IMR-90 (cell line): ENCODE measurements at regions not wholly inside any gene's neighbourhood (a gene's known extent, or its start where the extent isn't known, plus 50 kb on each side); places are given as distances from the start of the nearest gene placed in this dataset.

Experiments used
- ATAC-seq: fragments of 200-7000 bp; cut with Tn5 transposase; 2 replicates; pipeline ENCODE4 v1.9.1; 2020; ENCODE audit warnings: low read depth, mild to moderate bottlenecking, moderate library complexity
- BruUV-seq: library from RNA; stranded (reverse); fragments of 400-500 nt; replicated peaks from 2 replicates; lab custom pipeline; 2021; lab: Mats Ljungman, UMichigan
- CTCF ChIA-PET: fragments of 300-600 bp; formaldehyde crosslinking; extraction: SDS; loops from one replicate; lab custom pipeline; 2021; ENCODE audit warnings: antibody characterized with exemption; lab: Yijun Ruan, JAX
- POLR2A ChIA-PET: fragments of 300-600 bp; sonication (Branson Sonifier 250); formaldehyde crosslinking; loops from one replicate; lab custom pipeline; 2022; ENCODE audit warnings: antibody characterized with exemption; ENCODE audit not compliant: unreplicated experiment; lab: Charles Lee
- DNase-seq: peaks from one replicate; pipeline ENCODE4 v3.0.0; 2013
- H2AFZ ChIP-seq: replicated peaks from 2 replicates; pipeline ENCODE3; 2013; ENCODE audit warnings: low read length, mild to moderate bottlenecking; ENCODE audit not compliant: poor library complexity
- H2AK5ac ChIP-seq: 2 replicates; pipeline ENCODE4 v1.6.1; 2013; ENCODE audit warnings: low read depth, low read length, inconsistent platforms
- H2AK9ac ChIP-seq: replicated peaks from 2 replicates; pipeline ENCODE3; 2013; ENCODE audit warnings: mild to moderate bottlenecking, low read depth, low read length, moderate library complexity; ENCODE audit not compliant: poor library complexity
- H2BK120ac ChIP-seq: 2 replicates; pipeline ENCODE4 v1.6.1; 2013; ENCODE audit warnings: low read depth, low read length, inconsistent platforms
- H2BK15ac ChIP-seq: 3 replicates; pipeline ENCODE4 v1.6.1; 2013; ENCODE audit warnings: low read depth, low read length, inconsistent platforms
- H2BK20ac ChIP-seq: 2 replicates; pipeline ENCODE4 v1.6.1; 2013; ENCODE audit warnings: low read depth, mild to moderate bottlenecking, inconsistent platforms, low read length, moderate library complexity
- H2BK5ac ChIP-seq: 2 replicates; pipeline ENCODE4 v1.6.1; 2013; ENCODE audit warnings: mild to moderate bottlenecking, low read depth, low read length, inconsistent platforms; ENCODE audit not compliant: poor library complexity, severe bottlenecking
- H3K14ac ChIP-seq: replicated peaks from 2 replicates; pipeline ENCODE4 v1.6.1; 2013; ENCODE audit warnings: low read depth, low read length, inconsistent platforms
- H3K18ac ChIP-seq: 2 replicates; pipeline ENCODE4 v1.6.1; 2013; ENCODE audit warnings: low read depth, low read length, control low read depth
- H3K23ac ChIP-seq: 2 replicates; pipeline ENCODE4 v1.6.1; 2013; ENCODE audit warnings: low read depth, low read length, inconsistent platforms
- H3K27ac ChIP-seq: 2 replicates; pipeline ENCODE4 v1.5.1; 2013; ENCODE audit warnings: mild to moderate bottlenecking, control low read depth, low read length; ENCODE audit not compliant: insufficient read depth
- H3K27me3 ChIP-seq: 2 replicates; pipeline ENCODE4 v1.6.1; 2013; ENCODE audit warnings: low read length; ENCODE audit not compliant: control insufficient read depth, insufficient read depth
- H3K36me3 ChIP-seq: 2 replicates; pipeline ENCODE4 v1.6.1; 2013; ENCODE audit warnings: low read length, mixed read lengths; ENCODE audit not compliant: control insufficient read depth, insufficient read depth
- H3K4ac ChIP-seq: 2 replicates; pipeline ENCODE4 v1.6.1; 2013; ENCODE audit warnings: low read depth, low read length, inconsistent platforms
- H3K4me1 ChIP-seq: 2 replicates; pipeline ENCODE4 v1.6.1; 2013; ENCODE audit warnings: low read length, mixed read lengths; ENCODE audit not compliant: control insufficient read depth, insufficient read depth
- H3K4me2 ChIP-seq: 2 replicates; pipeline ENCODE4 v1.6.1; 2013; ENCODE audit warnings: low read depth, mild to moderate bottlenecking, control low read depth, low read length, moderate library complexity
- H3K4me3 ChIP-seq: 2 replicates; pipeline ENCODE4 v1.5.1; 2013; ENCODE audit warnings: low read depth, mild to moderate bottlenecking, control low read depth, low read length, moderate library complexity; ENCODE audit not compliant: insufficient read depth
- H3K56ac ChIP-seq: 2 replicates; pipeline ENCODE4 v1.6.1; 2013; ENCODE audit warnings: low read length, inconsistent platforms; ENCODE audit not compliant: insufficient read depth; ENCODE audit errors: extremely low read depth
- H3K79me1 ChIP-seq, 2 experiments: 2 replicates each; pipeline ENCODE4 v1.6.1; 2013; ENCODE audit warnings: low read length in 2 of 2, inconsistent platforms in 1 of 2, low read depth in 1 of 2
- H3K9ac ChIP-seq: 2 replicates; pipeline ENCODE4 v1.6.1; 2013; ENCODE audit warnings: low read depth, low read length, control low read depth
- H3K9me1 ChIP-seq: 2 replicates; pipeline ENCODE4 v1.6.1; 2013; ENCODE audit warnings: low read length, inconsistent platforms; ENCODE audit not compliant: insufficient read depth
- H3K9me3 ChIP-seq: 2 replicates; pipeline ENCODE4 v1.6.1; 2013; ENCODE audit warnings: low read length; ENCODE audit not compliant: control insufficient read depth, insufficient read depth
- H4K20me1 ChIP-seq: 2 replicates; pipeline ENCODE4 v1.6.1; 2013; ENCODE audit warnings: low read length, inconsistent platforms; ENCODE audit not compliant: insufficient read depth
- H4K5ac ChIP-seq: 2 replicates; pipeline ENCODE4 v1.6.1; 2013; ENCODE audit warnings: mild to moderate bottlenecking, low read depth, low read length, control low read depth
- H4K8ac ChIP-seq, 2 experiments: 2 replicates each; pipeline ENCODE4 v1.6.1; 2013; ENCODE audit warnings: low read depth in 2 of 2, low read length in 2 of 2, control low read depth in 1 of 2, inconsistent platforms in 1 of 2
- H4K91ac ChIP-seq: 2 replicates; pipeline ENCODE4 v1.6.1; 2013; ENCODE audit warnings: low read depth, low read length, inconsistent platforms; ENCODE audit not compliant: insufficient read depth
- CEBPB ChIP-seq: IDR thresholded peaks from 2 replicates; pipeline ENCODE4 v1.6.1; 2012; ENCODE audit warnings: low read depth, low read length, improper control_type of control experiment
- CHD1 ChIP-seq: IDR thresholded peaks from 2 replicates; pipeline ENCODE4 v1.6.1; 2012; ENCODE audit warnings: low read depth, low read length, improper control_type of control experiment
- FOS ChIP-seq: fragments of 150-350 bp; IDR thresholded peaks from 2 replicates; pipeline ENCODE4 v1.6.1; 2016; ENCODE audit warnings: low read depth, low read length
- MAZ ChIP-seq: IDR thresholded peaks from 2 replicates; pipeline ENCODE4 v1.6.1; 2012; ENCODE audit warnings: low read depth, mild to moderate bottlenecking, low read length, improper control_type of control experiment, moderate library complexity, borderline replicate concordance
- NFE2L2 ChIP-seq: fragments of 150-350 bp; IDR thresholded peaks from 2 replicates; pipeline ENCODE4 v1.6.1; 2016; ENCODE audit warnings: low read depth, mild to moderate bottlenecking, low read length
- POLR2A ChIP-seq: IDR thresholded peaks from 2 replicates; pipeline ENCODE4 v1.6.1; 2012; ENCODE audit warnings: mild to moderate bottlenecking, low read depth, low read length
- RAD21 ChIP-seq: IDR thresholded peaks from 2 replicates; pipeline ENCODE4 v1.6.1; 2012; ENCODE audit warnings: low read length, improper control_type of control experiment
- RCOR1 ChIP-seq: IDR thresholded peaks from 2 replicates; pipeline ENCODE4 v1.6.1; 2012; ENCODE audit warnings: mild to moderate bottlenecking, low read length, improper control_type of control experiment; ENCODE audit not compliant: insufficient replicate concordance
- RFX5 ChIP-seq: IDR thresholded peaks from 2 replicates; pipeline ENCODE4 v1.8.0; 2012; ENCODE audit warnings: low read depth, mild to moderate bottlenecking, low read length, moderate library complexity
- SMC3 ChIP-seq: fragments of 150-350 bp; IDR thresholded peaks from 2 replicates; pipeline ENCODE4 v1.6.1; 2016; ENCODE audit warnings: low read depth, mild to moderate bottlenecking, antibody characterized with exemption, low read length, moderate library complexity
- WGBS, 2 experiments: methylation state at CpG; one replicate each; pipeline versions ENCODE4 v1.1.5 to v1.1.7; 2013; ENCODE audit warnings: missing lambda C conversion rate in 2 of 2; ENCODE audit not compliant: insufficient read length in 1 of 2; ENCODE audit errors: extremely low coverage in 2 of 2; 5-methylcytosine and 5-hydroxymethylcytosine counted together
- dilution Hi-C: fragments of 300-500 bp; cut with HindIII; formaldehyde crosslinking; loops from one replicate; pipeline ENCODE4 v1.14.3; 2018; ENCODE audit warnings: low sequenced_read_pairs; ENCODE audit not compliant: unreplicated experiment
- in situ Hi-C: fragments of 300-500 bp; cut with MboI; formaldehyde crosslinking; loops from 3 replicates; pipeline ENCODE4 v1.14.3; 2019; ENCODE audit warnings: low sequenced_read_pairs, inconsistent platforms, mixed read lengths
- intact Hi-C: fragments of 100-400 bp; cut with micrococcal nuclease; formaldehyde crosslinking; loops from 2 replicates; pipeline ENCODE4 v1.10.0; 2022
- TF ChIP-seq, protein P1 (sequence below): conservative IDR thresholded peaks from 2 replicates; pipeline ENCODE4 v1.5.1; 2012; ENCODE audit warnings: mild to moderate bottlenecking, low read depth, low read length, improper control_type of control experiment
- TF ChIP-seq, protein P2 (sequence below): fragments of 150-350 bp; IDR thresholded peaks from 2 replicates; pipeline ENCODE4 v1.6.1; 2016; ENCODE audit warnings: low read depth, mild to moderate bottlenecking, low read length, moderate library complexity, borderline replicate concordance

DNA sequence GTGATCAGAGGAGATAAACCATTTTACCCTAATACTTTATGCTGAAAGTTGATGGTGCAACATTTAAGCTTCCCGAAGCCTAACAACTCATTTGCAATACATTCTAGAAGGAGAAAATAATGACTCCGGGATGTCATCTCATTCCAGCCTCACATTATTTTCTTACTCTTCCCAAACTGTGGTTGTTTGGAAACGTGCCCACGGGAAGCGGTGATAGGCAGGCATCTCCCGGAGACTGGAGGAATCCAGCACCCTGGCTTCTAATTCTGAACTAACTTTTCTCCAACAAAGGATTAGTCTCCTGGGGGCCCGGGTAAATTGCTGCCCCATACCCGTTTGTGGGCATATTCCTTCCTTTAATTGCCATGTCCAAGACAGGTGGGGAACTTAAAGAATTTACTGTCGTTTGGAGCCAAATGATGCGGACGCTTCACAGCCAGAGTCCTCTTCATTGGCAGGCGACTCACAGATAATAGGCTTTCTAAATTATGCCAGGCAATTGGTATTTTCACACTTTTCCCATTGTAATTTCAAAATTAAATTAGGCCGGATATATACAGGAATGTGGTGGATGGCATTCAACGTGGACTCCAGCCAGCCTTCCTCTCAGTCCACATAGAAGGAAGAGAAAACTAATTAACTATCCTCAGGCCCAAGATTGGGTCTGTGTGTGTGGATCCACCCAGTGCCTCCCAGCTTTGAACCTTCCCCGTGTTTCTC, 278.1 kb downstream of the AJAP1 start:
- ChIA-PET CTCF (no interaction called here), POLR2A (no interaction called here)
- Histone ChIP-seq H2AFZ (no peak overlapping the region), H4K20me1 (no peaks in the 10 kb centered on the region), H3K4me2 (no peak overlapping the region), H3K4me1 (no peaks in the 10 kb centered on the region), H2AK9ac (no peak overlapping the region), H3K4me3 (no peak overlapping the region), H3K56ac (no peak overlapping the region), H4K91ac (no peak overlapping the region), H3K27ac (no peak overlapping the region), H3K27me3 (no peaks in the 10 kb centered on the region), H2BK20ac (no peak overlapping the region), H4K8ac (no peak overlapping the region), H2BK120ac (no peak overlapping the region), H3K9me1 (no peaks in the 10 kb centered on the region), H3K14ac (no peak overlapping the region), H3K9ac (no peak overlapping the region), H4K5ac (no peak overlapping the region), H3K79me1 (no peaks in the 10 kb centered on the region), H3K9me3 (peaks cover 52% of the 10 kb centered on the region), H2BK15ac (no peak overlapping the region), H3K18ac (no peak overlapping the region), H2BK5ac (no peak overlapping the region), H3K23ac (no peak overlapping the region), H2AK5ac (no peak overlapping the region), H3K4ac (no peak overlapping the region), H3K36me3 (no peaks in the 10 kb centered on the region)
- ATAC-seq = no peak
- TF ChIP-seq, protein P1, sequence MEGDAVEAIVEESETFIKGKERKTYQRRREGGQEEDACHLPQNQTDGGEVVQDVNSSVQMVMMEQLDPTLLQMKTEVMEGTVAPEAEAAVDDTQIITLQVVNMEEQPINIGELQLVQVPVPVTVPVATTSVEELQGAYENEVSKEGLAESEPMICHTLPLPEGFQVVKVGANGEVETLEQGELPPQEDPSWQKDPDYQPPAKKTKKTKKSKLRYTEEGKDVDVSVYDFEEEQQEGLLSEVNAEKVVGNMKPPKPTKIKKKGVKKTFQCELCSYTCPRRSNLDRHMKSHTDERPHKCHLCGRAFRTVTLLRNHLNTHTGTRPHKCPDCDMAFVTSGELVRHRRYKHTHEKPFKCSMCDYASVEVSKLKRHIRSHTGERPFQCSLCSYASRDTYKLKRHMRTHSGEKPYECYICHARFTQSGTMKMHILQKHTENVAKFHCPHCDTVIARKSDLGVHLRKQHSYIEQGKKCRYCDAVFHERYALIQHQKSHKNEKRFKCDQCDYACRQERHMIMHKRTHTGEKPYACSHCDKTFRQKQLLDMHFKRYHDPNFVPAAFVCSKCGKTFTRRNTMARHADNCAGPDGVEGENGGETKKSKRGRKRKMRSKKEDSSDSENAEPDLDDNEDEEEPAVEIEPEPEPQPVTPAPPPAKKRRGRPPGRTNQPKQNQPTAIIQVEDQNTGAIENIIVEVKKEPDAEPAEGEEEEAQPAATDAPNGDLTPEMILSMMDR = no peak
- TF ChIP-seq CHD1 (no peak), MAZ (no peak), NFE2L2 (no peak), RAD21 (no peak), POLR2A (no peak), SMC3 (no peak), CEBPB (no peak), RFX5 (no peak), FOS (no peak), RCOR1 (no peak)
- TF ChIP-seq, protein P2, sequence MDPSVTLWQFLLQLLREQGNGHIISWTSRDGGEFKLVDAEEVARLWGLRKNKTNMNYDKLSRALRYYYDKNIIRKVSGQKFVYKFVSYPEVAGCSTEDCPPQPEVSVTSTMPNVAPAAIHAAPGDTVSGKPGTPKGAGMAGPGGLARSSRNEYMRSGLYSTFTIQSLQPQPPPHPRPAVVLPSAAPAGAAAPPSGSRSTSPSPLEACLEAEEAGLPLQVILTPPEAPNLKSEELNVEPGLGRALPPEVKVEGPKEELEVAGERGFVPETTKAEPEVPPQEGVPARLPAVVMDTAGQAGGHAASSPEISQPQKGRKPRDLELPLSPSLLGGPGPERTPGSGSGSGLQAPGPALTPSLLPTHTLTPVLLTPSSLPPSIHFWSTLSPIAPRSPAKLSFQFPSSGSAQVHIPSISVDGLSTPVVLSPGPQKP = no peak
- whole genome bisulfite sequencing, 2 experiments = no CpG with 5 or more reads among the region's 15 CpGs
- no peak for DNase-seq
- intact Hi-C loops = no loop called here
- no TSS peak for BruUV-seq
- in situ Hi-C loops = no loop called here
- dilution Hi-C loops = no loop called here
